ENCODE measurements at regions not wholly inside any gene's neighbourhood (a gene's known extent, or its start where the extent isn't known, plus 50 kb on each side); places are given as distances from the start of the nearest gene placed in this dataset.

DNA sequence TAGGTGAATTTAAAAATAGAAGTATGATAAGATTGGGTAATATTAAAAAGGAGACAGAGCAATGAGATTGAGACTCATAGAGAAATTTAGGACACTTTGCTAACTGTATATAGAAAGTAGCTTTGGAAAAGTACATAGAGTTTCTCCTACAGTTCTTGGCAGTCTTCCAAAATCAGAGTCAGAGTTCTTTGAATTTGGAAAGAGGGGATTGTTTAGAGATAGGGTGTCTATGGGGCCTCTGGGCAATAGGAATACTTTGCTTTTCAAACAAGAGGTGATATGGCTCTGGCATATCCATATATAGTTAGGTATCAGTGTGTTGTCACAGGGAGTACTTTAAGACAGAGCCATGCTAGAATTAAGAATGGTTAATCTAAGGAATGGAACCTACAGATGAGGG lies 477.1 kb upstream of the KCNMB2 start:
- TF ChIP-seq, protein P1, sequence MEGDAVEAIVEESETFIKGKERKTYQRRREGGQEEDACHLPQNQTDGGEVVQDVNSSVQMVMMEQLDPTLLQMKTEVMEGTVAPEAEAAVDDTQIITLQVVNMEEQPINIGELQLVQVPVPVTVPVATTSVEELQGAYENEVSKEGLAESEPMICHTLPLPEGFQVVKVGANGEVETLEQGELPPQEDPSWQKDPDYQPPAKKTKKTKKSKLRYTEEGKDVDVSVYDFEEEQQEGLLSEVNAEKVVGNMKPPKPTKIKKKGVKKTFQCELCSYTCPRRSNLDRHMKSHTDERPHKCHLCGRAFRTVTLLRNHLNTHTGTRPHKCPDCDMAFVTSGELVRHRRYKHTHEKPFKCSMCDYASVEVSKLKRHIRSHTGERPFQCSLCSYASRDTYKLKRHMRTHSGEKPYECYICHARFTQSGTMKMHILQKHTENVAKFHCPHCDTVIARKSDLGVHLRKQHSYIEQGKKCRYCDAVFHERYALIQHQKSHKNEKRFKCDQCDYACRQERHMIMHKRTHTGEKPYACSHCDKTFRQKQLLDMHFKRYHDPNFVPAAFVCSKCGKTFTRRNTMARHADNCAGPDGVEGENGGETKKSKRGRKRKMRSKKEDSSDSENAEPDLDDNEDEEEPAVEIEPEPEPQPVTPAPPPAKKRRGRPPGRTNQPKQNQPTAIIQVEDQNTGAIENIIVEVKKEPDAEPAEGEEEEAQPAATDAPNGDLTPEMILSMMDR (conservative IDR thresholded peaks at IDR 0.05), result no peak
- TF ChIP-seq EZH2 (IDR thresholded peaks at IDR 0.05; ENCODE audit: low read depth), result no peak

Measured in PC-9 (cell line).